CMK (cell line): ENCODE measurements at regions not wholly inside any gene's neighbourhood (a gene's known extent, or its start where the extent isn't known, plus 50 kb on each side); places are given as distances from the start of the nearest gene placed in this dataset.

ENCODE experiments used
- DNase-seq: peaks from one replicate; pipeline ENCODE4 v3.0.0-alpha.2; 2010; ENCODE audit warnings: low read depth

GRCh38 chr16:48942996-48943395 is 333.0 kb upstream of the N4BP1 start:
- no peak for DNase-seq

- no peak for DNase-seq
Measured at GRCh38 chr16:48936811-48937210, 326.8 kb upstream of the N4BP1 start.

- no peak for DNase-seq
Measured at GRCh38 chr16:48932216-48932855, 322.4 kb upstream of the N4BP1 start.

GRCh38 chr16:48930951-48931553 is 321.1 kb upstream of the N4BP1 start:
- DNase-seq, result no peak

GRCh38 chr16:48919791-48920190 is 309.8 kb upstream of the N4BP1 start:
- no peak for DNase-seq

- DNase-seq, result no peak
Measured at GRCh38 chr16:48918520-48919258, 308.7 kb upstream of the N4BP1 start.

GRCh38 chr16:48916566-48916965 is 306.6 kb upstream of the N4BP1 start:
- no peak for DNase-seq

GRCh38 chr16:48914070-48914469 is 304.1 kb upstream of the N4BP1 start:
- DNase-seq, result no peak

- no peak for DNase-seq
Measured at GRCh38 chr16:48913384-48913783, 303.4 kb upstream of the N4BP1 start.

GRCh38 chr16:48912360-48912759 is 302.4 kb upstream of the N4BP1 start:
- DNase-seq, result no peak

- no peak for DNase-seq
Measured at GRCh38 chr16:48911700-48912099, 301.7 kb upstream of the N4BP1 start.

GRCh38 chr16:48910214-48910613 is 300.2 kb upstream of the N4BP1 start:
- no peak for DNase-seq

- DNase-seq, result no peak
Measured at GRCh38 chr16:48909231-48909630, 299.3 kb upstream of the N4BP1 start.

GRCh38 chr16:48907906-48908634 is 298.1 kb upstream of the N4BP1 start:
- DNase-seq, result no peak

- DNase-seq, result no peak
Measured at GRCh38 chr16:48905632-48906505, 295.9 kb upstream of the N4BP1 start.

- DNase-seq, result no peak
Measured at GRCh38 chr16:48904333-48904732, 294.4 kb upstream of the N4BP1 start.

GRCh38 chr16:48903039-48903438 is 293.1 kb upstream of the N4BP1 start:
- DNase-seq, result no peak

- no peak for DNase-seq
Measured at GRCh38 chr16:48901712-48902374, 291.9 kb upstream of the N4BP1 start.

- DNase-seq, result no peak
Measured at GRCh38 chr16:48899500-48899899, 289.5 kb upstream of the N4BP1 start.

- DNase-seq, result no peak
Measured at GRCh38 chr16:48897698-48898205, 287.8 kb upstream of the N4BP1 start.

- DNase-seq, result no peak
Measured at GRCh38 chr16:48895142-48895541, 285.2 kb upstream of the N4BP1 start.
